ENCODE measurements at regions not wholly inside any gene's neighbourhood (a gene's known extent, or its start where the extent isn't known, plus 50 kb on each side); places are given as distances from the start of the nearest gene placed in this dataset.

DNA sequence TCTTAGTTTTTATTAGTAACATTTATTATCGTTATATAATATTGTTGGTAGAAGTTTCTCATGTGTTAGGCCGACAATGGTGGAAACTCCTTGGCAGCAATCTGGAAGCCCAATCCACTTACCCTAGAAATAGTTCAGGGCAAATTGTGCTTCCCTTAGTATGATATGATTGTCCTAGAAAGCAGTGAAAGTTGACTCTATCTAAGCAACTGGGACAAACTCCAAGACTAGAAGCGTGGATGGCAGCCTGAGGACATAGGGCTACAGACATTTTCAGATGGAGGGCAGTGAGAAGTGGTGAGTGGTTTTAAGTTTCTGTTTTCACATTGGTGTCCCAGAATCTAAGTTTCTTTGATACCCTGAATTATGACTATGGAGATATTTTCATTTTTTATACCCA is 63.3 kb upstream of the TRPC3 start:
- H3K4me3 Mint-ChIP-seq (ENCODE audit: low read depth), result no peak overlapping the region

DNA sequence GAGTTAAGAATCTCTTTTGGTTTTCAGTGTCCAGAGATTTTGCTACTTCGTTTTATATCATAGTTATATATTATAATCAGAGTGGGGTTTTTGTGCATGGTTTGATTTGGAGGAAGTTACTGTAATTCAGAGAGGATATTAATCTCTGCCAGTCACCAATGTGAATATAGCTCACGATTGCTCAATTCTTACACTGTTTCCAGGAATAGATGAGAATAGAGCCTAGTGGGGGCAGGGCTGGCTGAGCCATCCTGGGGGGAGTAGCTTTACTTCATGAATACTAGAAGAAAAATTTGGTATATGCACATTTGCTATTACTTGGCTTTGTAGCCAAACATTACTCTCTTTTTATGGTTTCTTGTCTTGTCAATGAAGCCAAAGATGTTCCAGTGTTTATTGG is 60.9 kb upstream of the TRPC3 start:
- H3K27ac Mint-ChIP-seq, result no peak overlapping the region
- no peaks in the 10 kb centered on the region for H3K36me3 Mint-ChIP-seq (ENCODE audit: insufficient read depth)
- no peak for DNase-seq (ENCODE audit: low spot score, unreplicated experiment)
- H3K4me1 Mint-ChIP-seq (ENCODE audit: low read depth), result peaks cover 2% of the 10 kb centered on the region
- H3K27me3 Mint-ChIP-seq, result no peaks in the 10 kb centered on the region
- TF ChIP-seq, protein P1, sequence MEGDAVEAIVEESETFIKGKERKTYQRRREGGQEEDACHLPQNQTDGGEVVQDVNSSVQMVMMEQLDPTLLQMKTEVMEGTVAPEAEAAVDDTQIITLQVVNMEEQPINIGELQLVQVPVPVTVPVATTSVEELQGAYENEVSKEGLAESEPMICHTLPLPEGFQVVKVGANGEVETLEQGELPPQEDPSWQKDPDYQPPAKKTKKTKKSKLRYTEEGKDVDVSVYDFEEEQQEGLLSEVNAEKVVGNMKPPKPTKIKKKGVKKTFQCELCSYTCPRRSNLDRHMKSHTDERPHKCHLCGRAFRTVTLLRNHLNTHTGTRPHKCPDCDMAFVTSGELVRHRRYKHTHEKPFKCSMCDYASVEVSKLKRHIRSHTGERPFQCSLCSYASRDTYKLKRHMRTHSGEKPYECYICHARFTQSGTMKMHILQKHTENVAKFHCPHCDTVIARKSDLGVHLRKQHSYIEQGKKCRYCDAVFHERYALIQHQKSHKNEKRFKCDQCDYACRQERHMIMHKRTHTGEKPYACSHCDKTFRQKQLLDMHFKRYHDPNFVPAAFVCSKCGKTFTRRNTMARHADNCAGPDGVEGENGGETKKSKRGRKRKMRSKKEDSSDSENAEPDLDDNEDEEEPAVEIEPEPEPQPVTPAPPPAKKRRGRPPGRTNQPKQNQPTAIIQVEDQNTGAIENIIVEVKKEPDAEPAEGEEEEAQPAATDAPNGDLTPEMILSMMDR (IDR thresholded peaks at IDR 0.05; ENCODE audit: unreplicated experiment), result no peak
- no peak overlapping the region for H3K4me3 Mint-ChIP-seq (ENCODE audit: low read depth)
- H3K9me3 Mint-ChIP-seq (ENCODE audit: low read depth), result no peaks in the 10 kb centered on the region

More for the DNA sequence above, 63.3 kb upstream of the TRPC3 start:
- TF ChIP-seq, protein P1 (IDR thresholded peaks at IDR 0.05; ENCODE audit: unreplicated experiment), result no peak
- peaks cover 2% of the 10 kb centered on the region for H3K4me1 Mint-ChIP-seq (ENCODE audit: low read depth)
- H3K27me3 Mint-ChIP-seq, result no peaks in the 10 kb centered on the region
- no peaks in the 10 kb centered on the region for H3K36me3 Mint-ChIP-seq (ENCODE audit: insufficient read depth)
- H3K9me3 Mint-ChIP-seq (ENCODE audit: low read depth), result peaks cover 5% of the 10 kb centered on the region
- H3K27ac Mint-ChIP-seq, result no peak overlapping the region
- DNase-seq (ENCODE audit: low spot score, unreplicated experiment), result no peak

DNA sequence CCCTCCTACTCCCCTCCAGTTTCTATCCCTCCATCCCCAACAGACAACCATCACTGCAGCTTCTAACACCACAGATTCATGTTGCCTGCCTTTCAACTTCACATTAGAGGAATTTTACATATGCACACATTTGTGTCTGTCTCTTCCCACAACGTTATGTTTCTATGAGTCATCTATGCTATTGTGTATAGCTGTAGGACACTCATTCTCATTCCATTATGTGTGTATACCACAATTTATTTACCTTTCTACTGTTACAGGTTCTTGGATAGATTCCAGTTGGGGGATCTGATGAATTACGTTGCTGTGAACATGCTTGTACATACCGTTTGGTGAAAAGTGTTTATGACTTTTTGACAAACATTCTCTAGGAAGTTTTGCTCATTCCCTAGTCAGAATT is 58.8 kb upstream of the TRPC3 start:
- Mint-ChIP-seq H3K4me3 (ENCODE audit: low read depth) (no peak overlapping the region), H3K27me3 (peaks cover 3% of the 10 kb centered on the region), H3K36me3 (ENCODE audit: insufficient read depth) (no peaks in the 10 kb centered on the region), H3K27ac (peak overlapping the region; percentile 6), H3K4me1 (ENCODE audit: low read depth) (no peaks in the 10 kb centered on the region), H3K9me3 (ENCODE audit: low read depth) (no peaks in the 10 kb centered on the region)
- DNase-seq (ENCODE audit: low spot score, unreplicated experiment), result no peak
- TF ChIP-seq, protein P1 (IDR thresholded peaks at IDR 0.05; ENCODE audit: unreplicated experiment), result no peak

DNA sequence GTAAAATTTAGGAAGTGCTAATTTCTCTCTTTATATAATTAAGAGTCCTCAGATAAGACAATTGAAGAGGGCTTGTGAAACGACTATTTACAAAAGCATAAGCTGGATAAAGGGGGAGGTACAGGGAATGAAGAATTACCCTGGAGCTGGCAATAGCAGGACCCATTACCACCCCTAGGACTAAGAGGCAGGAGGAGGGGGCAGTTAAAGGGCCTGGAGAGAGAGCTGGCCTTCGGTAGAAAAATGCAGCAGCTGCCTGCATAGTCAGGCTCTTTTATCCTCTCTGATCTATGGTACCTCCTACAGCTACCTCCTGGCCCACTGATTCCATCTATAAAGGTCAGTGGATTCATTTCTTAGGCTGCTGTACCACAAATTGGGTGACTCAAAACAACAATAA is 57.7 kb upstream of the TRPC3 start:
- Mint-ChIP-seq H3K4me1 (ENCODE audit: low read depth) (no peaks in the 10 kb centered on the region), H3K4me3 (ENCODE audit: low read depth) (no peak overlapping the region), H3K27ac (no peak overlapping the region), H3K9me3 (ENCODE audit: low read depth) (no peaks in the 10 kb centered on the region), H3K27me3 (peaks cover 3% of the 10 kb centered on the region), H3K36me3 (ENCODE audit: insufficient read depth) (no peaks in the 10 kb centered on the region)
- DNase-seq (ENCODE audit: low spot score, unreplicated experiment), result no peak
- TF ChIP-seq, protein P1 (IDR thresholded peaks at IDR 0.05; ENCODE audit: unreplicated experiment), result no peak

DNA sequence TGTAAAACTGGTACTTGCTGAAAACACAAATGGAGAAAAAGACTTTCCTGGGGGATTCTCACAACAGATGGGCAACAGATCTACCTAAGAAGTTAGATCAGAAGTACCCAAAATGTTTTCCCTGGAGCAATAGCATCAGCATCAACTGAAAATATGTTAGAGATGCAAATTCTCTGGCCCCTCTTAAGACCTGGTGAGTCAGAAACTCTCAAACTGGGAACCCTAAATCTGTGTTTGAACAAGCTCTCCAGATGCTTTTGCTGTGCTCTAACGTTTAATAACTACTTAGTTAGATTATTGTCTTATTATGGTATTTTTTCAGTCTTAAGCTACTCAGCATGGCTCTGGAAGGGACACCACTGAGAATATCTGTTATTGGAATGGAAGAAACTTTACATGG is 55.2 kb upstream of the TRPC3 start:
- DNase-seq (ENCODE audit: low spot score, unreplicated experiment), result no peak
- TF ChIP-seq, protein P1 (IDR thresholded peaks at IDR 0.05; ENCODE audit: unreplicated experiment), result no peak
- H3K9me3 Mint-ChIP-seq (ENCODE audit: low read depth), result no peaks in the 10 kb centered on the region
- H3K27ac Mint-ChIP-seq, result no peak overlapping the region
- no peaks in the 10 kb centered on the region for H3K36me3 Mint-ChIP-seq (ENCODE audit: insufficient read depth)
- H3K27me3 Mint-ChIP-seq, result peaks cover 8% of the 10 kb centered on the region
- H3K4me1 Mint-ChIP-seq (ENCODE audit: low read depth), result no peaks in the 10 kb centered on the region
- H3K4me3 Mint-ChIP-seq (ENCODE audit: low read depth), result no peak overlapping the region

Measured in progenitor cell of endocrine pancreas (in vitro differentiated cells).